Nephron (organoid): ENCODE measurements at regions not wholly inside any gene's neighbourhood (a gene's known extent, or its start where the extent isn't known, plus 50 kb on each side); places are given as distances from the start of the nearest gene placed in this dataset.
"Not testable (repeated sequence)": the region's sequence is repeated elsewhere in the genome, so short reads cannot be mapped to it uniquely, and the experiment has no call there.

Experiments used
- H3K27ac Mint-ChIP-seq, 3 experiments: 2 replicates each; pipeline ENCODE4 v1.8.0; 2020; ENCODE audit warnings: mixed read lengths in 3 of 3, mild to moderate bottlenecking in 2 of 3, moderate library complexity in 1 of 3
- H3K27me3 Mint-ChIP-seq: 2 replicates; pipeline ENCODE4 v1.8.0; 2021; ENCODE audit warnings: low read depth, mild to moderate bottlenecking, moderate library complexity, mixed read lengths
- H3K36me3 Mint-ChIP-seq: 2 replicates; pipeline ENCODE4 v1.8.0; 2020; ENCODE audit warnings: low read depth, mixed read lengths
- H3K4me1 Mint-ChIP-seq: 2 replicates; pipeline ENCODE4 v1.8.0; 2020; ENCODE audit warnings: mixed read lengths
- H3K4me3 Mint-ChIP-seq, 3 experiments: 2 replicates each; pipeline ENCODE4 v1.8.0; 2020; ENCODE audit warnings: mild to moderate bottlenecking in 3 of 3, mixed read lengths in 3 of 3, moderate library complexity in 2 of 3
- H3K9me3 Mint-ChIP-seq: 2 replicates; pipeline ENCODE4 v1.8.0; 2020; ENCODE audit warnings: mixed read lengths
- TF ChIP-seq, protein P1 (sequence below), 3 experiments: fragments of 200-600 bp; sonication (generic); IDR thresholded peaks; one replicate each; pipeline ENCODE4 v1.5.0; 2021; ENCODE audit warnings: antibody characterized with exemption in 3 of 3; ENCODE audit not compliant: unreplicated experiment in 3 of 3

DNA sequence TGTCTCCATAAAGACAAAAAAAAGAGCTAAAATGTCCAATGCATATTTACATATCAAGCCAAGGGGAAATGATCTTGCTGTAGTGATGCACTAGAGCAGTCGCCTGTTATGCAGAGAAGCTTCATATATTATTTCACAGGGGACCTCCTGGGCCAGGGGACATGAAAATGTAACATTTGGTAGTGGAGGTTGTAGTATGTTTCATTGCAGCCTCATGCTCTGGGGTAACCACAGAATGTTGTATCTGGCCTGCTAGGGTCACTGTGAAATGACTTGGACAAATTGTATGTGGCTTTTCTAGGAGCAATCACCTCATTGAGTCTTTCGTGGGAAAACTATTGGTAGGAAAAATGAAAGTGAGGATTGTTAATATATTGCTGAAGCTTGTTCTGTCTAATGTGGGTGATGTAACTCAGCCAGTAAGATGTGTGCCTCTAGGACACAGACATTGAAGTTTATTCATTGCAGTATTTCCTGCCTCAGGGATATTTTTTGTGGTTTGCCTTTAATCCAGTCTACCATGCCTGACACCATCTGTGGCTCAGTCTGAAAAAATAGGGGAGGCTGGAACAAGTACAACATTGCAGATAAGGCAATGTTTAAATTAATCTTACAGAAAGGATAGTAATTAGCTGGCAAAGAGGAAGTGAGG lies 430.8 kb upstream of the TNC start:
- Mint-ChIP-seq H3K4me1 (no peaks in the 10 kb centered on the region), H3K27ac (no peak overlapping the region), H3K27me3 (peaks cover 6% of the 10 kb centered on the region), H3K9me3 (no peaks in the 10 kb centered on the region), H3K4me3 (no peak overlapping the region), H3K36me3 (no peaks in the 10 kb centered on the region)
- TF ChIP-seq, protein P1, sequence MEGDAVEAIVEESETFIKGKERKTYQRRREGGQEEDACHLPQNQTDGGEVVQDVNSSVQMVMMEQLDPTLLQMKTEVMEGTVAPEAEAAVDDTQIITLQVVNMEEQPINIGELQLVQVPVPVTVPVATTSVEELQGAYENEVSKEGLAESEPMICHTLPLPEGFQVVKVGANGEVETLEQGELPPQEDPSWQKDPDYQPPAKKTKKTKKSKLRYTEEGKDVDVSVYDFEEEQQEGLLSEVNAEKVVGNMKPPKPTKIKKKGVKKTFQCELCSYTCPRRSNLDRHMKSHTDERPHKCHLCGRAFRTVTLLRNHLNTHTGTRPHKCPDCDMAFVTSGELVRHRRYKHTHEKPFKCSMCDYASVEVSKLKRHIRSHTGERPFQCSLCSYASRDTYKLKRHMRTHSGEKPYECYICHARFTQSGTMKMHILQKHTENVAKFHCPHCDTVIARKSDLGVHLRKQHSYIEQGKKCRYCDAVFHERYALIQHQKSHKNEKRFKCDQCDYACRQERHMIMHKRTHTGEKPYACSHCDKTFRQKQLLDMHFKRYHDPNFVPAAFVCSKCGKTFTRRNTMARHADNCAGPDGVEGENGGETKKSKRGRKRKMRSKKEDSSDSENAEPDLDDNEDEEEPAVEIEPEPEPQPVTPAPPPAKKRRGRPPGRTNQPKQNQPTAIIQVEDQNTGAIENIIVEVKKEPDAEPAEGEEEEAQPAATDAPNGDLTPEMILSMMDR (IDR thresholded peaks at IDR 0.05; ENCODE audit: unreplicated experiment in 3 of 3), result no peak

DNA sequence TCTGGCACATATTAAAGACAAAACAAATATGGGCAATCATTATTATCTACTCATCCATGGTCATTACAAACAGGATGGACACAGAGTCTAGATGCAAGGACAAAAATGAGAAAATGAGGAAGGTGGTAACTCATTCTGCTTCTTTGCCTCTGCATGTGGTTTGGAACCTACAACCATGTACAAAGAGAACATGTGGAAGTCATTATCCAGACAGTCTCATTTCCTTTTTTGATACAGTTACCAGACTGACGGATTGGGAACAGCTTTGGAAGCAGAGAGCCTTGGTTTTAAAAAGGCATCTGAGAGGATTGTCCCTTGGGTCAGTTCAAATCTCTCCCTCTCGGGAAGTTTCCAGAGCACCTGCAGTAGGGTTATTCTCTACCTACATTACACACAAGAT lies 433.4 kb upstream of the TNC start:
- H3K4me1 Mint-ChIP-seq, result no peaks in the 10 kb centered on the region
- no peak overlapping the region for H3K4me3 Mint-ChIP-seq
- TF ChIP-seq, protein P1 (IDR thresholded peaks at IDR 0.05; ENCODE audit: unreplicated experiment in 3 of 3), result no peak
- H3K27ac Mint-ChIP-seq, result no peak overlapping the region
- peaks cover 6% of the 10 kb centered on the region for H3K27me3 Mint-ChIP-seq
- H3K9me3 Mint-ChIP-seq, result peaks cover 12% of the 10 kb centered on the region
- no peaks in the 10 kb centered on the region for H3K36me3 Mint-ChIP-seq

DNA sequence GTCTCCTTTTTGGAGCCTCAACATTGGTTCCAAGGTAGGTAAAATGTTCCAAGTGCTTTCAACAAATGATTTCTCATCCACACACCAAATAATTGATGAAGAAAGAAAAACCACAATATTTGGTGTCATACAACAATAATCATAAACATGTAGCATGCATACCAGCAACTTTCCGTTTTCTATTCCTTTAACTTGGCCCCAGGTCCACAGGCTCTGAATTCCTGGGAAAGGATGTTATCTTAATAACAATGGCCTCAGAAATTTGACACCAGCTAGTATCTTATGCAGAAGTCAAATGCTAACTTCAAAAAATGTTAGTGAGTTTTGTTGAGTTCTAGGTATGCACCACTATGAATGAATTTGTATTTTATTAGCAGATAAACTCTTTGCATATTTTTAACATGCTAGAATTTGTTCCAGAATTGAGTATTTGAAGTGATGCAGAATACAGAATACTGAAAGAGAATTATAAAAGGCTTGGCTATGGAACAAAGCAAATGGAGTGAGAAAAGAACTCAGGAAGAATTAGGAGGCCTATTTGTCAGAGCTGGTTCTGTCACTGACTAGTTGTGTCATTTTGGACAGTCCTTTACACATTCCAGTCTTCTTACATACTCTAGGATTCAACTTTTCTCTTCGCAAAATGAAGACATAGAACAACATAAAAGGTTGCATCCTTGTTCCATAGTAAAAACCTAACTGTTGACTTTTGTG lies 435.3 kb upstream of the TNC start:
- Mint-ChIP-seq H3K4me1 (no peaks in the 10 kb centered on the region), H3K27ac (no peak overlapping the region), H3K27me3 (peaks cover 6% of the 10 kb centered on the region), H3K4me3 (no peak overlapping the region), H3K9me3 (peaks cover 28% of the 10 kb centered on the region), H3K36me3 (no peaks in the 10 kb centered on the region)
- TF ChIP-seq, protein P1 (IDR thresholded peaks at IDR 0.05; ENCODE audit: unreplicated experiment in 3 of 3), result no peak

DNA sequence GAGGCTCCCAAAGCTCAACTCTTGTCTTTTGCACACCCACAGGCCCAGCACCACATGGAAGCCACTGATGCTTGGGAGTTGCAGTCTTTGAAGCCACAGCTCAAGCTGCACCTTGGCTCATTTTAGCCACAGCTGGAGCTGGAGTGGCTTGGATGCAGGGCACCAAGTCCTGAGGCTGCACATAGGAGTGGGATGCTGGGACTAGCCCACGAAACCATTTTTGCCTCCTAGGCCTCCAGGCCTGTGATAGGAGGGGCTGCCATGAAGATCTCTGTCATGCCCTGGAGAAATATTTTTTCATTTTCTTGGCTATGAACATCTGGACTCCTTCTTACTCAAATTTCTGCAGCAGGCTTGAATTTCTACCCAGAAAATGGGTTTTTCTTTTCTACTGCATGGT lies 438.5 kb upstream of the TNC start:
- H3K27ac Mint-ChIP-seq, result no peak overlapping the region
- TF ChIP-seq, protein P1 (IDR thresholded peaks at IDR 0.05; ENCODE audit: unreplicated experiment in 3 of 3), result no peak
- H3K4me3 Mint-ChIP-seq, result no peak overlapping the region
- H3K9me3 Mint-ChIP-seq, result peaks cover 28% of the 10 kb centered on the region
- H3K36me3 Mint-ChIP-seq, result no peaks in the 10 kb centered on the region
- H3K27me3 Mint-ChIP-seq, result no peaks in the 10 kb centered on the region
- no peaks in the 10 kb centered on the region for H3K4me1 Mint-ChIP-seq

DNA sequence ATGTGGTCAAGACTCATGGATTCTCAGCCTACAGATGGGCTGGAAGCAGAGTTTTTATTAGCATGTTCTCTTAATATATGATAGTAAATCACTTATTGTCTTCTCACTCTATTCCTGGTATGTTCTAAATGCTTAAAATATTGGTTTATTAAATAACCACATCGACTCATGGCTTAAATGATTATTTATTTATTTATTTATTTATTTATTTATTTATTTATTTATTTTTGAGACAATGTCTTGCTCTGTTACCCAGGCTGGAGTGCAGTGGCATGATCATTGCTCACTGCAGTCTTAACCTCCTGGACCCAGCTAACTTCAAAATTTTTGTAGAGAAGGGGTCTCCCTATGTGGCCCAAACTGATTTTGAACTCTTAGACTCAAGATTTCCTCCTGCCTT lies 457.2 kb upstream of the TNC start:
- no peak overlapping the region for H3K27ac Mint-ChIP-seq
- H3K4me3 Mint-ChIP-seq, result no peak overlapping the region
- TF ChIP-seq, protein P1 (IDR thresholded peaks at IDR 0.05; ENCODE audit: unreplicated experiment in 3 of 3), result no peak
- H3K36me3 Mint-ChIP-seq, result no peaks in the 10 kb centered on the region
- no peaks in the 10 kb centered on the region for H3K4me1 Mint-ChIP-seq
- H3K9me3 Mint-ChIP-seq, result no peaks in the 10 kb centered on the region
- no peaks in the 10 kb centered on the region for H3K27me3 Mint-ChIP-seq

DNA sequence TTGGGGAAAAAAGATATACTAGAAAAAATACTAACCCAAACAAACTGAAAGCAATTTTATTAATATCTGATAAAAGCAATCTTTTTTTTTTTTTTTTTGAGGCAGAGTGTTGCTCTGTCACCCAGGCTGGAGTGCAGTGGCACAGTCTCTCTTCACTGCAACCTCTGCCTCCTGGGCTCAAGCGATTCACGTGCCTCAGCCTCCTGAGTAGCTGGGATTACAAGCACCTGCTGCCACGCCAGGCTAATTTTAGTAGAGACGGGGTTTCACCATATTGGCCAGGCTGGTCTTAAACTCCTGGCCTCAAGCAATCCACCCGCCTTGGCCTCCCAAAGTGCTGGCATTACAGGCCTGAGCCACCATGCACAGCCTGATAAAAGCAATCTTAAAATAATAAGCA lies 467.5 kb upstream of the TNC start:
- not testable (repeated sequence) for H3K27me3 Mint-ChIP-seq, H3K9me3 Mint-ChIP-seq, H3K4me3 Mint-ChIP-seq, H3K27ac Mint-ChIP-seq, H3K4me1 Mint-ChIP-seq, H3K36me3 Mint-ChIP-seq
